NCI-H460 (cell line): ENCODE measurements at regions not wholly inside any gene's neighbourhood (a gene's known extent, or its start where the extent isn't known, plus 50 kb on each side); places are given as distances from the start of the nearest gene placed in this dataset.

Experiments
- DNase-seq: peaks from one replicate; pipeline ENCODE4 v3.0.0-alpha.2; 2016; ENCODE audit warnings: low read depth; ENCODE audit errors: extremely low read depth

- no peak for DNase-seq
Measured at GRCh38 chr11:70873736-70874412, 378.5 kb downstream of the SHANK2 start.

- no peak for DNase-seq
Measured at GRCh38 chr11:70876685-70877084, 375.7 kb downstream of the SHANK2 start.

- no peak for DNase-seq
Measured at GRCh38 chr11:70877151-70877550, 375.2 kb downstream of the SHANK2 start.

- DNase-seq, result no peak
Measured at GRCh38 chr11:70878366-70878765, 374.0 kb downstream of the SHANK2 start.

- DNase-seq, result no peak
Measured at GRCh38 chr11:70879601-70880285, 372.6 kb downstream of the SHANK2 start.

- DNase-seq, result no peak
Measured at GRCh38 chr11:70880416-70880815, 372.0 kb downstream of the SHANK2 start.

- no peak for DNase-seq
Measured at GRCh38 chr11:70881948-70882715, 370.2 kb downstream of the SHANK2 start.

GRCh38 chr11:70882716-70883085 lies 369.7 kb downstream of the SHANK2 start:
- DNase-seq, result no peak

GRCh38 chr11:70883323-70883940 lies 368.9 kb downstream of the SHANK2 start:
- DNase-seq, result no peak

- no peak for DNase-seq
Measured at GRCh38 chr11:70883973-70884623, 368.3 kb downstream of the SHANK2 start.

GRCh38 chr11:70885281-70886231 lies 366.8 kb downstream of the SHANK2 start:
- DNase-seq, result no peak

GRCh38 chr11:70886256-70886655 lies 366.1 kb downstream of the SHANK2 start:
- DNase-seq, result no peak

GRCh38 chr11:70886676-70887541 lies 365.5 kb downstream of the SHANK2 start:
- no peak for DNase-seq

- DNase-seq, result no peak
Measured at GRCh38 chr11:70887542-70887827, 364.9 kb downstream of the SHANK2 start.

- DNase-seq, result no peak
Measured at GRCh38 chr11:70888061-70888460, 364.3 kb downstream of the SHANK2 start.

- DNase-seq, result no peak
Measured at GRCh38 chr11:70889411-70889810, 363.0 kb downstream of the SHANK2 start.

- no peak for DNase-seq
Measured at GRCh38 chr11:70891844-70892380, 360.5 kb downstream of the SHANK2 start.

- DNase-seq, result no peak
Measured at GRCh38 chr11:70892889-70893288, 359.5 kb downstream of the SHANK2 start.
